ENCODE measurements at regions not wholly inside any gene's neighbourhood (a gene's known extent, or its start where the extent isn't known, plus 50 kb on each side); places are given as distances from the start of the nearest gene placed in this dataset.

DNA sequence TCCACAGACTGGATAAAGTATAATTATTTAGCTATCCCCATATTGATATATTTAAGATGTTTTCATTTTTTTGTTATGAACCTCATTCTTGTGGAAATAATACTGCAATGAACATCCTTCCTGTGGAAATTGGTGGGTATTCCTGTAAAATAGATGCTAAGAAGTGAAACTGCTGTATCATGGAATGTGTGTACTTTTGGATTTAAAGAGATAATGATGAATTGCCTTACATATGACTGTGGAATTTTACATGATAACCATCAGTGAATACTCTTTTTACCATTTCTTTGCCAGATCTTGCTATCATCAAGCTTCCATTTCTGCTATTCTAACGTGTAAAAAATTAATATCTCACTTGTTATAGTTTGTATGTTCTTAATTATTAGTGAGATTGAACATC is 847.9 kb downstream of the EFNA5 start:
- Mint-ChIP-seq H3K27ac (no peak overlapping the region), H3K4me3 (no peak overlapping the region), H3K36me3 (no peaks in the 10 kb centered on the region), H3K9me3 (no peaks in the 10 kb centered on the region), H3K4me1 (no peaks in the 10 kb centered on the region), H3K27me3 (ENCODE audit: low read depth in 2 of 2) (no peaks in the 10 kb centered on the region)
- DNase-seq (no peak), ATAC-seq (no peak)
- Histone ChIP-seq H3K4me3 (ENCODE audit: low read length) (no peak overlapping the region), H3K27ac (ENCODE audit: low read length) (no peak overlapping the region), H3K9me3 (ENCODE audit: control insufficient read depth, insufficient read depth, low read length) (no peaks in the 10 kb centered on the region), H3K27me3 (ENCODE audit: control insufficient read depth, insufficient read depth, low read length) (no peaks in the 10 kb centered on the region), H3K36me3 (ENCODE audit: control insufficient read depth, insufficient read depth, low read length) (no peaks in the 10 kb centered on the region), H3K4me1 (ENCODE audit: control insufficient read depth, insufficient read depth, low read length) (no peaks in the 10 kb centered on the region)
- intact Hi-C loops (cut with micrococcal nuclease): no loop called here
- WGBS (ENCODE audit: insufficient coverage): no CpG with 5 or more reads among the region's 1 CpG
- TF ChIP-seq, protein P1, sequence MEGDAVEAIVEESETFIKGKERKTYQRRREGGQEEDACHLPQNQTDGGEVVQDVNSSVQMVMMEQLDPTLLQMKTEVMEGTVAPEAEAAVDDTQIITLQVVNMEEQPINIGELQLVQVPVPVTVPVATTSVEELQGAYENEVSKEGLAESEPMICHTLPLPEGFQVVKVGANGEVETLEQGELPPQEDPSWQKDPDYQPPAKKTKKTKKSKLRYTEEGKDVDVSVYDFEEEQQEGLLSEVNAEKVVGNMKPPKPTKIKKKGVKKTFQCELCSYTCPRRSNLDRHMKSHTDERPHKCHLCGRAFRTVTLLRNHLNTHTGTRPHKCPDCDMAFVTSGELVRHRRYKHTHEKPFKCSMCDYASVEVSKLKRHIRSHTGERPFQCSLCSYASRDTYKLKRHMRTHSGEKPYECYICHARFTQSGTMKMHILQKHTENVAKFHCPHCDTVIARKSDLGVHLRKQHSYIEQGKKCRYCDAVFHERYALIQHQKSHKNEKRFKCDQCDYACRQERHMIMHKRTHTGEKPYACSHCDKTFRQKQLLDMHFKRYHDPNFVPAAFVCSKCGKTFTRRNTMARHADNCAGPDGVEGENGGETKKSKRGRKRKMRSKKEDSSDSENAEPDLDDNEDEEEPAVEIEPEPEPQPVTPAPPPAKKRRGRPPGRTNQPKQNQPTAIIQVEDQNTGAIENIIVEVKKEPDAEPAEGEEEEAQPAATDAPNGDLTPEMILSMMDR (IDR thresholded peaks at IDR 0.05): no peak

DNA sequence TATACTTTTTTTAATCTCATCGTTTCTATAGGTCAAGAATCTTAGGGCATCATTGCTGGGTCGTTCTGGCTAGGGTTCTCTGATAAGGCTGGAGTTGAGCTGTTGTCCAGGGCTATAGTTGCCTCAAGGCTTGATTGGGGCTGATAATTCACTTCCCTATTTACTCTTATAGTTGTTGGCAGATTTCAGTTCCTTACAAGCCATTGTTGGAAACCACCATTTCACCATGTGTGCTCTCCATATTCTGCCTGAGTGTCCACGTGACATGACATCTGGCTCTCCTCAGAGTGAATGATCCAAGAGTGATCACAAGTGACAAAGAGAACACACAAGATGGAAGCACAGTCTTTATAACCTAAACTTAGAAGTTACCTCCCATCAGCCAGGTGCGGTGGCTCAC is 852.2 kb downstream of the EFNA5 start:
- Mint-ChIP-seq H3K4me1 (no peaks in the 10 kb centered on the region), H3K36me3 (no peaks in the 10 kb centered on the region), H3K9me3 (no peaks in the 10 kb centered on the region), H3K27ac (no peak overlapping the region), H3K27me3 (ENCODE audit: low read depth in 2 of 2) (no peaks in the 10 kb centered on the region), H3K4me3 (no peak overlapping the region)
- H3K36me3 ChIP-seq (ENCODE audit: control insufficient read depth, insufficient read depth, low read length): no peaks in the 10 kb centered on the region
- 88% methylated on average over 4 of the region's 4 CpGs for WGBS (ENCODE audit: insufficient coverage)
- ATAC-seq (no peak), DNase-seq (no peak)
- intact Hi-C loops (cut with micrococcal nuclease): no loop called here
- H3K27me3 ChIP-seq (ENCODE audit: control insufficient read depth, insufficient read depth, low read length): no peaks in the 10 kb centered on the region
- TF ChIP-seq, protein P1 (IDR thresholded peaks at IDR 0.05): no peak
- H3K9me3 ChIP-seq (ENCODE audit: control insufficient read depth, insufficient read depth, low read length): no peaks in the 10 kb centered on the region
- no peak overlapping the region for H3K27ac ChIP-seq (ENCODE audit: low read length)
- no peaks in the 10 kb centered on the region for H3K4me1 ChIP-seq (ENCODE audit: control insufficient read depth, insufficient read depth, low read length)
- H3K4me3 ChIP-seq (ENCODE audit: low read length): no peak overlapping the region

DNA sequence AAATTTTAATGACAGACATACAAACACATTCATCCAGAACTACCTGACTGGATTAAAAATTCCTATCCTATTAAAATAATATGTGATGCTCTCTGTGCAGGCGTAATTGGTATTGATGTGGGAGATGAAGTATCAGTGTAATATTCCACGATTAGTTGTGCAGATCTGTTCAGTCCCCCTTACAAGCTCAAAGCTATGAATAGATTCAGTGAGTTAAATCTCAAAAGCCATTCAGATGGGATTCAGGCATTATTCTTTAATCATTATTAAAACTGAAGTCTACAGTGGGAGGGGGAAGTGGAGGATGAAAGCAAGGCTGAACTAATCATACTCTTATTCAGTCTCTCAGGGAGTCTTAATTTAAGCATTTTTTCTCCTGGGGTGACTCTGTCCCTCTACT is 855.8 kb downstream of the EFNA5 start:
- no peaks in the 10 kb centered on the region for H3K27me3 ChIP-seq (ENCODE audit: control insufficient read depth, insufficient read depth, low read length)
- Mint-ChIP-seq H3K9me3 (no peaks in the 10 kb centered on the region), H3K4me3 (no peak overlapping the region), H3K27ac (no peak overlapping the region), H3K36me3 (no peaks in the 10 kb centered on the region), H3K27me3 (ENCODE audit: low read depth in 2 of 2) (no peaks in the 10 kb centered on the region), H3K4me1 (no peaks in the 10 kb centered on the region)
- TF ChIP-seq, protein P1 (IDR thresholded peaks at IDR 0.05): no peak
- H3K36me3 ChIP-seq (ENCODE audit: control insufficient read depth, insufficient read depth, low read length): no peaks in the 10 kb centered on the region
- no peak overlapping the region for H3K4me3 ChIP-seq (ENCODE audit: low read length)
- no peaks in the 10 kb centered on the region for H3K9me3 ChIP-seq (ENCODE audit: control insufficient read depth, insufficient read depth, low read length)
- no peaks in the 10 kb centered on the region for H3K4me1 ChIP-seq (ENCODE audit: control insufficient read depth, insufficient read depth, low read length)
- no peak for DNase-seq
- intact Hi-C loops (cut with micrococcal nuclease): no loop called here
- WGBS (ENCODE audit: insufficient coverage): 57% methylated on average over 1 of the region's 2 CpGs
- H3K27ac ChIP-seq (ENCODE audit: low read length): no peak overlapping the region
- ATAC-seq: no peak

- no peaks in the 10 kb centered on the region for H3K4me1 Mint-ChIP-seq
- intact Hi-C loops (cut with micrococcal nuclease): no loop called here
Observed at GRCh38 chr5:106801554-106801953, 869.2 kb downstream of the EFNA5 start.

More at GRCh38 chr5:106801554-106801953, 869.2 kb downstream of the EFNA5 start:
- Mint-ChIP-seq H3K27ac (no peak overlapping the region), H3K27me3 (ENCODE audit: low read depth in 2 of 2) (no peaks in the 10 kb centered on the region), H3K36me3 (no peaks in the 10 kb centered on the region), H3K4me3 (no peak overlapping the region), H3K9me3 (peaks cover 0 to 2% of the 10 kb centered on the region in 2 donors)
- ATAC-seq: no peak
- H3K27me3 ChIP-seq (ENCODE audit: control insufficient read depth, insufficient read depth, low read length): no peaks in the 10 kb centered on the region
- H3K4me1 ChIP-seq (ENCODE audit: control insufficient read depth, insufficient read depth, low read length): no peaks in the 10 kb centered on the region
- TF ChIP-seq, protein P1 (IDR thresholded peaks at IDR 0.05): no peak
- H3K36me3 ChIP-seq (ENCODE audit: control insufficient read depth, insufficient read depth, low read length): no peaks in the 10 kb centered on the region
- 0% methylated on average over 2 of the region's 3 CpGs for WGBS (ENCODE audit: insufficient coverage)
- no peak for DNase-seq
- no peak overlapping the region for H3K4me3 ChIP-seq (ENCODE audit: low read length)
- H3K27ac ChIP-seq (ENCODE audit: low read length): no peak overlapping the region
- no peaks in the 10 kb centered on the region for H3K9me3 ChIP-seq (ENCODE audit: control insufficient read depth, insufficient read depth, low read length)

All from natural killer cell (primary cell).